ENCODE measurements at regions not wholly inside any gene's neighbourhood (a gene's known extent, or its start where the extent isn't known, plus 50 kb on each side); places are given as distances from the start of the nearest gene placed in this dataset.
A peak's percentile ranks its signal among the peaks of the same experiment; 100 is the strongest.

- H3K9me3 Mint-ChIP-seq, result peaks cover 29% of the 10 kb centered on the region
- no peak overlapping the region for H3K27ac Mint-ChIP-seq
- H3K4me3 Mint-ChIP-seq, result no peak overlapping the region
- DNase-seq (ENCODE audit: low spot score) (no peak), ATAC-seq (no peak)
- H3K27me3 Mint-ChIP-seq (ENCODE audit: low read depth), result no peaks in the 10 kb centered on the region
- ChIA-PET POLR2A (no interaction called here), CTCF (no interaction called here)
- H3K4me1 Mint-ChIP-seq, result peaks cover 5% of the 10 kb centered on the region
- TF ChIP-seq, protein P1, sequence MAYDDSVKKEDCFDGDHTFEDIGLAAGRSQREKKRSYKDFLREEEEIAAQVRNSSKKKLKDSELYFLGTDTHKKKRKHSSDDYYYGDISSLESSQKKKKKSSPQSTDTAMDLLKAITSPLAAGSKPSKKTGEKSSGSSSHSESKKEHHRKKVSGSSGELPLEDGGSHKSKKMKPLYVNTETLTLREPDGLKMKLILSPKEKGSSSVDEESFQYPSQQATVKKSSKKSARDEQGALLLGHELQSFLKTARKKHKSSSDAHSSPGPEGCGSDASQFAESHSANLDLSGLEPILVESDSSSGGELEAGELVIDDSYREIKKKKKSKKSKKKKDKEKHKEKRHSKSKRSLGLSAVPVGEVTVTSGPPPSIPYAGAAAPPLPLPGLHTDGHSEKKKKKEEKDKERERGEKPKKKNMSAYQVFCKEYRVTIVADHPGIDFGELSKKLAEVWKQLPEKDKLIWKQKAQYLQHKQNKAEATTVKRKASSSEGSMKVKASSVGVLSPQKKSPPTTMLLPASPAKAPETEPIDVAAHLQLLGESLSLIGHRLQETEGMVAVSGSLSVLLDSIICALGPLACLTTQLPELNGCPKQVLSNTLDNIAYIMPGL (CRISPR knock-in tag; IDR thresholded peaks at IDR 0.05), result no peak
- 0 out of 2 replicates have a peak, but pooled peaks have one; percentile 38 for TF ChIP-seq ZNF317 (CRISPR knock-in tag; IDR thresholded peaks at IDR 0.05; ENCODE audit: borderline replicate concordance, low read depth)
- H3K36me3 Mint-ChIP-seq, result peaks cover 27% of the 10 kb centered on the region
Observed at GRCh38 chr3:87375231-87375682, 98.9 kb upstream of the POU1F1 start.

DNA sequence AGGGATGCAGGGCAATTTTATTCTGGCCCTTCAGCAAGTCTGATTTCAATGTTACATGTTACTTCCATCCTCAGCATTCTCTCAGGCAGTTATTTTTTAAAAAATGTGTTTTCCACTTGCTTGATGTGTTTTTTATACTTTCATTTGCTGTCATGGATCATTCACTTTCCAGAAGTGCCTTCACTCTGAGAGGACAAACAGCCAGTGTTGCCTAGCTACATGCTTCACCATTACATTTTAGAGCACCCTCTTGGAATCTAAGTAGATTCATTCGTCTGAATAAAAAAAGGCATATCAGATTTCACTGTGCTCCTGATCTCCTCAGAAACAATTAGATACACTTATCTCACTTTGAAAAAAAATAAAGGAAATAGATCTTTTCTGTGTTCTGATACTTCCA is 93.6 kb upstream of the POU1F1 start:
- DNase-seq (ENCODE audit: low spot score) (no peak), ATAC-seq (no peak)
- peaks cover 25% of the 10 kb centered on the region for H3K9me3 Mint-ChIP-seq
- no peak overlapping the region for H3K27ac Mint-ChIP-seq
- peaks cover 13% of the 10 kb centered on the region for H3K36me3 Mint-ChIP-seq
- no peak overlapping the region for H3K4me3 Mint-ChIP-seq
- POLR2A ChIA-PET, result no interaction called here
- H3K27me3 Mint-ChIP-seq (ENCODE audit: low read depth), result no peaks in the 10 kb centered on the region
- TF ChIP-seq, protein P2, sequence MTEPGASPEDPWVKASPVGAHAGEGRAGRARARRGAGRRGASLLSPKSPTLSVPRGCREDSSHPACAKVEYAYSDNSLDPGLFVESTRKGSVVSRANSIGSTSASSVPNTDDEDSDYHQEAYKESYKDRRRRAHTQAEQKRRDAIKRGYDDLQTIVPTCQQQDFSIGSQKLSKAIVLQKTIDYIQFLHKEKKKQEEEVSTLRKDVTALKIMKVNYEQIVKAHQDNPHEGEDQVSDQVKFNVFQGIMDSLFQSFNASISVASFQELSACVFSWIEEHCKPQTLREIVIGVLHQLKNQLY (CRISPR knock-in tag; IDR thresholded peaks at IDR 0.05), result no peak
- no peak for TF ChIP-seq SOX15 (CRISPR knock-in tag; IDR thresholded peaks at IDR 0.05)
- TF ChIP-seq, protein P3, sequence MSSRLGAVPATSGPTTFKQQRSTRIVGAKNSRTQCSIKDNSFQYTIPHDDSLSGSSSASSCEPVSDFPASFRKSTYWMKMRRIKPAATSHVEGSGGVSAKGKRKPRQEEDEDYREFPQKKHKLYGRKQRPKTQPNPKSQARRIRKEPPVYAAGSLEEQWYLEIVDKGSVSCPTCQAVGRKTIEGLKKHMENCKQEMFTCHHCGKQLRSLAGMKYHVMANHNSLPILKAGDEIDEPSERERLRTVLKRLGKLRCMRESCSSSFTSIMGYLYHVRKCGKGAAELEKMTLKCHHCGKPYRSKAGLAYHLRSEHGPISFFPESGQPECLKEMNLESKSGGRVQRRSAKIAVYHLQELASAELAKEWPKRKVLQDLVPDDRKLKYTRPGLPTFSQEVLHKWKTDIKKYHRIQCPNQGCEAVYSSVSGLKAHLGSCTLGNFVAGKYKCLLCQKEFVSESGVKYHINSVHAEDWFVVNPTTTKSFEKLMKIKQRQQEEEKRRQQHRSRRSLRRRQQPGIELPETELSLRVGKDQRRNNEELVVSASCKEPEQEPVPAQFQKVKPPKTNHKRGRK (CRISPR knock-in tag; IDR thresholded peaks at IDR 0.05; ENCODE audit: borderline replicate concordance), result no peak
- TF ChIP-seq, protein P4, sequence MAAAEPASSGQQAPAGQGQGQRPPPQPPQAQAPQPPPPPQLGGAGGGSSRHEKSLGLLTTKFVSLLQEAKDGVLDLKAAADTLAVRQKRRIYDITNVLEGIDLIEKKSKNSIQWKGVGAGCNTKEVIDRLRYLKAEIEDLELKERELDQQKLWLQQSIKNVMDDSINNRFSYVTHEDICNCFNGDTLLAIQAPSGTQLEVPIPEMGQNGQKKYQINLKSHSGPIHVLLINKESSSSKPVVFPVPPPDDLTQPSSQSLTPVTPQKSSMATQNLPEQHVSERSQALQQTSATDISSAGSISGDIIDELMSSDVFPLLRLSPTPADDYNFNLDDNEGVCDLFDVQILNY (CRISPR knock-in tag; IDR thresholded peaks at IDR 0.05), result no peak
- no peak for TF ChIP-seq OVOL2 (CRISPR knock-in tag; IDR thresholded peaks at IDR 0.05; ENCODE audit: borderline replicate concordance)
- no peak for TF ChIP-seq GRHL2 (CRISPR knock-in tag; IDR thresholded peaks at IDR 0.05; ENCODE audit: insufficient replicate concordance, severe bottlenecking)
- TF ChIP-seq ZNF232 (CRISPR knock-in tag; IDR thresholded peaks at IDR 0.05), result no peak
- peaks cover 11% of the 10 kb centered on the region for H3K4me1 Mint-ChIP-seq
- CTCF ChIA-PET, result interaction anchor here (2.1 kb wide), 1 partner anchor 19 kb away, joined by 9 read pairs; no protein-coding TSS in a partner anchor

- no peak overlapping the region for H3K27ac Mint-ChIP-seq
- H3K36me3 Mint-ChIP-seq, result no peaks in the 10 kb centered on the region
- H3K9me3 Mint-ChIP-seq, result peaks cover 11% of the 10 kb centered on the region
- no peak overlapping the region for H3K4me3 Mint-ChIP-seq
- no peaks in the 10 kb centered on the region for H3K27me3 Mint-ChIP-seq (ENCODE audit: low read depth)
- H3K4me1 Mint-ChIP-seq, result peaks cover 8% of the 10 kb centered on the region
- POLR2A ChIA-PET, result no interaction called here
- CTCF ChIA-PET, result interaction anchor here (0.6 to 2.5 kb wide), 2 partner anchors 17 to 782 kb away, joined by 3 to 8 read pairs; partner anchors contain the start of gene C3orf38
- ATAC-seq, result no peak
- no peak for DNase-seq (ENCODE audit: low spot score)
- TF ChIP-seq, protein P5, sequence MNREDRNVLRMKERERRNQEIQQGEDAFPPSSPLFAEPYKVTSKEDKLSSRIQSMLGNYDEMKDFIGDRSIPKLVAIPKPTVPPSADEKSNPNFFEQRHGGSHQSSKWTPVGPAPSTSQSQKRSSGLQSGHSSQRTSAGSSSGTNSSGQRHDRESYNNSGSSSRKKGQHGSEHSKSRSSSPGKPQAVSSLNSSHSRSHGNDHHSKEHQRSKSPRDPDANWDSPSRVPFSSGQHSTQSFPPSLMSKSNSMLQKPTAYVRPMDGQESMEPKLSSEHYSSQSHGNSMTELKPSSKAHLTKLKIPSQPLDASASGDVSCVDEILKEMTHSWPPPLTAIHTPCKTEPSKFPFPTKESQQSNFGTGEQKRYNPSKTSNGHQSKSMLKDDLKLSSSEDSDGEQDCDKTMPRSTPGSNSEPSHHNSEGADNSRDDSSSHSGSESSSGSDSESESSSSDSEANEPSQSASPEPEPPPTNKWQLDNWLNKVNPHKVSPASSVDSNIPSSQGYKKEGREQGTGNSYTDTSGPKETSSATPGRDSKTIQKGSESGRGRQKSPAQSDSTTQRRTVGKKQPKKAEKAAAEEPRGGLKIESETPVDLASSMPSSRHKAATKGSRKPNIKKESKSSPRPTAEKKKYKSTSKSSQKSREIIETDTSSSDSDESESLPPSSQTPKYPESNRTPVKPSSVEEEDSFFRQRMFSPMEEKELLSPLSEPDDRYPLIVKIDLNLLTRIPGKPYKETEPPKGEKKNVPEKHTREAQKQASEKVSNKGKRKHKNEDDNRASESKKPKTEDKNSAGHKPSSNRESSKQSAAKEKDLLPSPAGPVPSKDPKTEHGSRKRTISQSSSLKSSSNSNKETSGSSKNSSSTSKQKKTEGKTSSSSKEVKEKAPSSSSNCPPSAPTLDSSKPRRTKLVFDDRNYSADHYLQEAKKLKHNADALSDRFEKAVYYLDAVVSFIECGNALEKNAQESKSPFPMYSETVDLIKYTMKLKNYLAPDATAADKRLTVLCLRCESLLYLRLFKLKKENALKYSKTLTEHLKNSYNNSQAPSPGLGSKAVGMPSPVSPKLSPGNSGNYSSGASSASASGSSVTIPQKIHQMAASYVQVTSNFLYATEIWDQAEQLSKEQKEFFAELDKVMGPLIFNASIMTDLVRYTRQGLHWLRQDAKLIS (CRISPR knock-in tag; IDR thresholded peaks at IDR 0.05; ENCODE audit: borderline replicate concordance), result no peak
- TF ChIP-seq ATF2 (CRISPR knock-in tag; IDR thresholded peaks at IDR 0.05; ENCODE audit: borderline replicate concordance, low read depth) (no peak), PRRX2 (CRISPR knock-in tag; IDR thresholded peaks at IDR 0.05) (no peak), SP1 (CRISPR knock-in tag; conservative IDR thresholded peaks at IDR 0.05) (no peak), FOXJ3 (CRISPR knock-in tag; IDR thresholded peaks at IDR 0.05; ENCODE audit: borderline replicate concordance) (no peak), ZNF396 (CRISPR knock-in tag; IDR thresholded peaks at IDR 0.05; ENCODE audit: borderline replicate concordance) (no peak), GABPB1 (CRISPR knock-in tag; IDR thresholded peaks at IDR 0.05) (no peak), MYBL2 (CRISPR knock-in tag; IDR thresholded peaks at IDR 0.05) (no peak), ZNF219 (CRISPR knock-in tag; IDR thresholded peaks at IDR 0.05; ENCODE audit: borderline replicate concordance) (no peak)
- TF ChIP-seq, protein P6, sequence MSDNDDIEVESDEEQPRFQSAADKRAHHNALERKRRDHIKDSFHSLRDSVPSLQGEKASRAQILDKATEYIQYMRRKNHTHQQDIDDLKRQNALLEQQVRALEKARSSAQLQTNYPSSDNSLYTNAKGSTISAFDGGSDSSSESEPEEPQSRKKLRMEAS (CRISPR knock-in tag; IDR thresholded peaks at IDR 0.05), result no peak
- TF ChIP-seq, protein P2 (CRISPR knock-in tag; IDR thresholded peaks at IDR 0.05), result no peak
Observed at GRCh38 chr3:87367736-87368135, 91.4 kb upstream of the POU1F1 start.
